Keratinocyte (primary cell): ENCODE measurements at regions not wholly inside any gene's neighbourhood (a gene's known extent, or its start where the extent isn't known, plus 50 kb on each side); places are given as distances from the start of the nearest gene placed in this dataset.

Source experiments
- DNase-seq: peaks from one replicate; pipeline ENCODE4 v3.0.0-alpha.2; 2011; ENCODE audit warnings: low read depth, missing footprints, low spot score
- FAIRE-seq: peaks from 2 replicates; lab custom pipeline; 2011; peaks lifted over from hg19 to GRCh38; lab: Jason Lieb, UNC
- H2AFZ ChIP-seq: 2 replicates; pipeline ENCODE4 v1.6.0; 2012; ENCODE audit warnings: low read length, control low read depth, inconsistent platforms; ENCODE audit not compliant: control insufficient read depth
- H3K27ac ChIP-seq: 2 replicates; pipeline ENCODE4 v1.5.1; 2011; ENCODE audit warnings: low read length; ENCODE audit not compliant: control insufficient read depth, insufficient read depth
- H3K27me3 ChIP-seq: 3 replicates; pipeline ENCODE4 v1.6.0; 2011; ENCODE audit warnings: low read length; ENCODE audit not compliant: control insufficient read depth, insufficient read depth; ENCODE audit errors: extremely low read depth
- H3K36me3 ChIP-seq, 2 experiments: 2 replicates in 1 of 2; 3 replicates in 1 of 2; pipeline ENCODE4 v1.5.1; 2011; ENCODE audit warnings: low read length in 2 of 2, mild to moderate bottlenecking in 1 of 2; ENCODE audit not compliant: control insufficient read depth in 2 of 2, insufficient read depth in 2 of 2; ENCODE audit errors: extremely low read depth in 1 of 2
- H3K4me1 ChIP-seq: 3 replicates; pipeline ENCODE4 v1.5.1; 2011; ENCODE audit warnings: low read length; ENCODE audit not compliant: control insufficient read depth, insufficient read depth; ENCODE audit errors: extremely low read depth
- H3K4me2 ChIP-seq: 3 replicates; pipeline ENCODE4 v1.6.0; 2011; ENCODE audit warnings: low read depth, low read length; ENCODE audit not compliant: control insufficient read depth, insufficient read depth; ENCODE audit errors: extremely low read depth
- H3K4me3 ChIP-seq, 3 experiments: fragments of 200-600 bp in 1 of 3; sonication (generic) in 1 of 3; 2 replicates in 2 of 3; 3 replicates in 1 of 3; pipeline ENCODE4 v1.5.1; 2011 to 2016; ENCODE audit warnings: low read length in 3 of 3, mild to moderate bottlenecking in 3 of 3, control low read depth in 2 of 3, inconsistent platforms in 1 of 3, low read depth in 1 of 3, mixed read lengths in 1 of 3, mixed run types in 1 of 3, moderate library complexity in 1 of 3; ENCODE audit not compliant: control insufficient read depth in 2 of 3, insufficient read depth in 2 of 3; ENCODE audit errors: extremely low read depth in 1 of 3
- H3K79me2 ChIP-seq: 2 replicates; pipeline ENCODE4 v1.6.0; 2012; ENCODE audit warnings: low read length; ENCODE audit not compliant: control insufficient read depth, insufficient read depth
- H3K9ac ChIP-seq: 3 replicates; pipeline ENCODE4 v1.6.0; 2011; ENCODE audit warnings: low read length; ENCODE audit not compliant: control insufficient read depth, insufficient read depth; ENCODE audit errors: extremely low read depth
- H3K9me1 ChIP-seq: 3 replicates; pipeline ENCODE4 v1.6.0; 2011; ENCODE audit warnings: low read length; ENCODE audit not compliant: control insufficient read depth, insufficient read depth; ENCODE audit errors: extremely low read depth
- H3K9me3 ChIP-seq: 2 replicates; pipeline ENCODE4 v1.5.1; 2012; ENCODE audit warnings: low read depth, low read length; ENCODE audit not compliant: control insufficient read depth
- H4K20me1 ChIP-seq: 3 replicates; pipeline ENCODE4 v1.6.0; 2011; ENCODE audit warnings: low read length; ENCODE audit not compliant: control insufficient read depth, insufficient read depth; ENCODE audit errors: extremely low read depth
- EZH2 ChIP-seq: IDR thresholded peaks from one replicate; pipeline ENCODE4 v1.6.1; 2012; ENCODE audit warnings: inconsistent platforms, mild to moderate bottlenecking, low read length, moderate library complexity
- dilution Hi-C: fragments of 300-500 bp; cut with MboI; formaldehyde crosslinking; loops from one replicate; pipeline ENCODE4 v1.7.0; 2020; ENCODE audit warnings: low sequenced_read_pairs; ENCODE audit not compliant: extremely low pct_ligation_motif_present
- TF ChIP-seq, protein P1 (sequence below), 3 experiments: IDR thresholded peaks in 1 of 3; conservative IDR thresholded peaks in 1 of 3; optimal IDR thresholded peaks in 1 of 3; 2 replicates in 2 of 3; 3 replicates in 1 of 3; pipeline versions ENCODE3 to v1.5.1; 2011; ENCODE audit warnings: low read length in 3 of 3, mild to moderate bottlenecking in 3 of 3, moderate library complexity in 2 of 3, control low read depth in 1 of 3, inconsistent platforms in 1 of 3; ENCODE audit not compliant: insufficient read depth in 2 of 3; ENCODE audit errors: extremely low read depth in 1 of 3

DNA sequence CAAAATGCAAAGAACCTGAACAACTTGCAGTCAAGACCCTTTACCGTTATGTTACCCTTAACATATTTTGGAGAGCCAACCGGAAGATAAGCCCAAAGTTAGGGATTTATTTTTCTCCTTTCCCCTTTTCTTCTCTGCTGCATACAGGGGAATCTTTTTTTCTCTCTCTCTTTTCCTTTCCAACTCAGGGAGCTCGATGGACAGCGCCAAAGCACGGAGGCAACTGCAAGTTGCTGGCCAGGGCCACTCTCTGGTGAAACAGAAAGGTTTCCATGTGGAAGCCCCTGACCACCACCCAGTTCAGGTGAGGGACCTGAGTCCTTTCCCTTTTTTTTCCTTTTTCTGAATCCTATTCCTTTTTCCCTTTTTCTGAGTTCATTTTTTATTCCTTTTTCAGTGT, 98.8 kb upstream of the COX10 start:
- dilution Hi-C loops: no loop called here
- Histone ChIP-seq H3K4me1 (no peaks in the 10 kb centered on the region), H3K9ac (no peak overlapping the region), H3K79me2 (no peaks in the 10 kb centered on the region), H2AFZ (no peak overlapping the region), H4K20me1 (no peaks in the 10 kb centered on the region), H3K9me1 (no peaks in the 10 kb centered on the region), H3K4me3 (no peak overlapping the region), H3K4me2 (no peak overlapping the region), H3K27me3 (no peaks in the 10 kb centered on the region), H3K9me3 (no peaks in the 10 kb centered on the region), H3K27ac (no peak overlapping the region), H3K36me3 (no peaks in the 10 kb centered on the region)
- no peak for TF ChIP-seq EZH2
- TF ChIP-seq, protein P1, sequence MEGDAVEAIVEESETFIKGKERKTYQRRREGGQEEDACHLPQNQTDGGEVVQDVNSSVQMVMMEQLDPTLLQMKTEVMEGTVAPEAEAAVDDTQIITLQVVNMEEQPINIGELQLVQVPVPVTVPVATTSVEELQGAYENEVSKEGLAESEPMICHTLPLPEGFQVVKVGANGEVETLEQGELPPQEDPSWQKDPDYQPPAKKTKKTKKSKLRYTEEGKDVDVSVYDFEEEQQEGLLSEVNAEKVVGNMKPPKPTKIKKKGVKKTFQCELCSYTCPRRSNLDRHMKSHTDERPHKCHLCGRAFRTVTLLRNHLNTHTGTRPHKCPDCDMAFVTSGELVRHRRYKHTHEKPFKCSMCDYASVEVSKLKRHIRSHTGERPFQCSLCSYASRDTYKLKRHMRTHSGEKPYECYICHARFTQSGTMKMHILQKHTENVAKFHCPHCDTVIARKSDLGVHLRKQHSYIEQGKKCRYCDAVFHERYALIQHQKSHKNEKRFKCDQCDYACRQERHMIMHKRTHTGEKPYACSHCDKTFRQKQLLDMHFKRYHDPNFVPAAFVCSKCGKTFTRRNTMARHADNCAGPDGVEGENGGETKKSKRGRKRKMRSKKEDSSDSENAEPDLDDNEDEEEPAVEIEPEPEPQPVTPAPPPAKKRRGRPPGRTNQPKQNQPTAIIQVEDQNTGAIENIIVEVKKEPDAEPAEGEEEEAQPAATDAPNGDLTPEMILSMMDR (optimal IDR thresholded peaks at IDR 0.05 in 1 of 3, IDR thresholded peaks at IDR 0.05 in 1 of 3, conservative IDR thresholded peaks at IDR 0.05 in 1 of 3; ENCODE audit: extremely low read depth in 1 of 3, insufficient read depth in 2 of 3, low read length in 3 of 3): no peak
- FAIRE-seq (no peak), DNase-seq (no peak)

DNA sequence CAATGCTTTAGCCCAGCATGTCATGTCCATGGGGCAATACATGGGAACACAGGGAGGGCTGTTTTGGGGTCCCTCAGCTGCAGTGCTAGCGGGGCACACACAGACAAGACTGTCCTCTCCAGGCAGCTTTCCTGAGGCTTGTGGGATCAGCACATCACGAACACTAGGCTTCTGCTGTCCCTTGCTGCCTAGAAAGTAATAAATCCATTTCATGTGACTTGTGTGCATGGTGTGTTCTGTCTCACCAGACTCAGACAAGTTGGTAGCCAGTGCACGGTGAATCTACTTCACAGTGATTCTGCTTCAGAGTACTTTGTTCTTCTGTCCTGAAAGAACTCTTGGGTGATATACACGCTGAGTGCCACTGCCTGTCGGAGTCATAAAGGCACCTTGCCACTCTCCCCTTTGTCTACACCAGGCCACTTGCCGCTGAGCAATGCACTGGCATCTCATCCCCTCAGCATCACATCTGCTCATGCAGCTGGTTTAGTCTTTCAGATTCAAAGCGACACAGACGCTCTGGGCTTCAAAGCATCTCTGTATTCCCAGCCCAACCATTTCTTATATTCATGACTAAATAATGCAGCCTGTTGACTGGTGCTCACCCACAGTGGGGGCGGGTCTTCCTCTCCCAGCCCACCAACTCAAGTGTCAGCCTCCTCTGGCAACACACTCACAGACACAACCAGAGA, 95.2 kb upstream of the COX10 start:
- Histone ChIP-seq H3K4me1 (no peaks in the 10 kb centered on the region), H3K4me2 (no peak overlapping the region), H3K79me2 (no peaks in the 10 kb centered on the region), H3K9ac (no peak overlapping the region), H3K36me3 (no peaks in the 10 kb centered on the region), H2AFZ (no peak overlapping the region), H3K27me3 (no peaks in the 10 kb centered on the region), H3K4me3 (no peak overlapping the region), H3K9me3 (no peaks in the 10 kb centered on the region), H4K20me1 (no peaks in the 10 kb centered on the region), H3K27ac (no peak overlapping the region), H3K9me1 (no peaks in the 10 kb centered on the region)
- no peak for FAIRE-seq
- no peak for TF ChIP-seq EZH2
- TF ChIP-seq, protein P1 (optimal IDR thresholded peaks at IDR 0.05 in 1 of 3, IDR thresholded peaks at IDR 0.05 in 1 of 3, conservative IDR thresholded peaks at IDR 0.05 in 1 of 3; ENCODE audit: extremely low read depth in 1 of 3, insufficient read depth in 2 of 3, low read length in 3 of 3): no peak
- dilution Hi-C loops: no loop called here
- DNase-seq: no peak
